GM12873 (cell line): ENCODE measurements at regions not wholly inside any gene's neighbourhood (a gene's known extent, or its start where the extent isn't known, plus 50 kb on each side); places are given as distances from the start of the nearest gene placed in this dataset.

Source experiments
- TF ChIP-seq, protein P1 (sequence below): IDR thresholded peaks from 2 replicates; pipeline ENCODE4 v1.5.1; 2012; ENCODE audit warnings: low read depth, mild to moderate bottlenecking, moderate library complexity, low read length, control low read depth; ENCODE audit not compliant: insufficient read depth; ENCODE audit errors: missing control alignments

DNA sequence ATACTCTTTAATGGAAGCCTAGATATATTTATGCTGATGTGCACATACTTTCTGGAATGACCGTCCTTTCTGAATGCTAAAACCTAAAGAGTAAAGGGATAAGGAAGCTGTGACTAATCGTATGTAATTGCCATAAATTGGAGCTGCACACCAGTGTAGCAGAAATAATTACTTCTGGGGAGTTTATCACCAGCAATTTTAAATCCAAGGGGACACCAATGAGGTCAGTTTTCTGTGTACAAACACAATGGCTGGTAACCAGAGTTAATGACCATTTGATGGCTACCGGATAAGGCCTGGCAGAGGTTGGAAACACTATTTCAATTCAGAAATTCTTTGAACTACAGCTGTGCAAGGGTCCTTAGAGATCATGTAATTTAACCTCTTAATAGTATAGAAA is 670.1 kb downstream of the REEP3 start:
- TF ChIP-seq, protein P1, sequence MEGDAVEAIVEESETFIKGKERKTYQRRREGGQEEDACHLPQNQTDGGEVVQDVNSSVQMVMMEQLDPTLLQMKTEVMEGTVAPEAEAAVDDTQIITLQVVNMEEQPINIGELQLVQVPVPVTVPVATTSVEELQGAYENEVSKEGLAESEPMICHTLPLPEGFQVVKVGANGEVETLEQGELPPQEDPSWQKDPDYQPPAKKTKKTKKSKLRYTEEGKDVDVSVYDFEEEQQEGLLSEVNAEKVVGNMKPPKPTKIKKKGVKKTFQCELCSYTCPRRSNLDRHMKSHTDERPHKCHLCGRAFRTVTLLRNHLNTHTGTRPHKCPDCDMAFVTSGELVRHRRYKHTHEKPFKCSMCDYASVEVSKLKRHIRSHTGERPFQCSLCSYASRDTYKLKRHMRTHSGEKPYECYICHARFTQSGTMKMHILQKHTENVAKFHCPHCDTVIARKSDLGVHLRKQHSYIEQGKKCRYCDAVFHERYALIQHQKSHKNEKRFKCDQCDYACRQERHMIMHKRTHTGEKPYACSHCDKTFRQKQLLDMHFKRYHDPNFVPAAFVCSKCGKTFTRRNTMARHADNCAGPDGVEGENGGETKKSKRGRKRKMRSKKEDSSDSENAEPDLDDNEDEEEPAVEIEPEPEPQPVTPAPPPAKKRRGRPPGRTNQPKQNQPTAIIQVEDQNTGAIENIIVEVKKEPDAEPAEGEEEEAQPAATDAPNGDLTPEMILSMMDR, result no peak

DNA sequence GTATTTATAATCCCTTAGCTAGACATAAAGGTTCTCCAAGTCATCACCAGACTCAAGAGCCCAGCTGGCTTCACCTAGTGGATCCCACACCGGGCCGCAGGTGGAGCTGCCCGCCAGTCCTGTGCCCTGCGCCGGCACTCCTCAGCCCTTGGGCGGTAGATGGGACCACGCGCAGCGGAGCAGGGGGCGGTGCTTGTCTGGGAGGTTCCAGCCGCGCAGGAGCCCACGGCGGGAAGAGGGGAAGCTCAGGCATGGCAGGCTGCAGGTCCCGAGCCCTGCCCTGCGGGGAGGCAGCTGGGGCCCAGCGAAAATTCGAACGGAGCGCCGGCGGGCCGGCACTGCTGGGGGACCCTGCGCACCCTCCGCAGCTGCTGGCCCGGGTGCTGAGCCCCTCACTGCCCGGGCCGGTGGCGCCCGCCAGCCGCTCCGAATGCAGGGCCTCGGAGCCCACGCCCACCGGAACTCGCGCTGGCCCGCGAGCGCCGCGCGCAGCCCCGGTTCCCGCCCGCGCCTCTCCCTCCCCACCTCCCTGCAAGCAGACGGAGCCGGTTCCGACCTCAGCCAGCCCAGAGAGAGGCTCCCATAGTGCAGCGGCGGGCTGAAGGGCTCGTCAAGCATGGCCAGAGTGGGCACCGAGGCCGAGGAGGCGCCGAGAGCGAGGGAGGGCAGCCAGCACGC is 675.6 kb downstream of the REEP3 start:
- TF ChIP-seq, protein P1, result no peak

DNA sequence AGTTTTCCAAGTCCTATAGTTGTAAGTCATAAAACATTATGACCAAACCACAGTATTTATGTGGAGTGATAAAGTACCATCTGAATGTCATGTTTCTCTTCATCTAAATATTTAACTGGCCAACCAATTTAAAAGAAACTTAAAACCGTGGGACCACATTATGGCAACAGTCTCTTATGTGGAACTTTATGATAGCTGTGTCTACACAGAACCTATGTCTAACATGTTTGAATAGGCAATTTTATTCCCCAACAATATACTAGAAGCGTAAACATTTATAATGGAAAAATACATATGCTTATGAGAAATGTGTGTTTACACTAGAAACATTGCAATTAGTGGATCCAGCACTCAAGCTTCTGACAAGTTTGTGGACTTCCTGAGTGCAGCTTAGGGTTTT is 680.7 kb downstream of the REEP3 start:
- TF ChIP-seq, protein P1, result no peak

DNA sequence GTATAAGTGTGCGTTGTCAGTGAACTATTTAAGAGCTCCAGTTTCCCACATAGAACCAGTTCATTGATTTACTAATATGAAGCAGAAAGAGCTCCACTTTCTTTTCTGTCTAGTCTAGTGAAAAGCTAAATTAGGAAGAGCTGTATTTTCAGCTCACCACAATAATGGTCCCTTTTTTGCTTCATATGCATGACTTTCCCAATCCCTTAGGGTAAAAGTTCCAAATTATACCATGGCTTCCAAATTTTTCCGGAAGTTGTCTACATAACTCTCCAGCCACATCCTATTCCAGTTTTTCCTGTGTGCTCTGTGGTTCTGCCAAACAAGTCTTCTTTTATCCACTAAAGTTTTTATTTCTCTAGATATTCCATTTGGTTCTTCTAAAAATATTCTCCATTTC is 685.2 kb downstream of the REEP3 start:
- TF ChIP-seq, protein P1, result no peak

DNA sequence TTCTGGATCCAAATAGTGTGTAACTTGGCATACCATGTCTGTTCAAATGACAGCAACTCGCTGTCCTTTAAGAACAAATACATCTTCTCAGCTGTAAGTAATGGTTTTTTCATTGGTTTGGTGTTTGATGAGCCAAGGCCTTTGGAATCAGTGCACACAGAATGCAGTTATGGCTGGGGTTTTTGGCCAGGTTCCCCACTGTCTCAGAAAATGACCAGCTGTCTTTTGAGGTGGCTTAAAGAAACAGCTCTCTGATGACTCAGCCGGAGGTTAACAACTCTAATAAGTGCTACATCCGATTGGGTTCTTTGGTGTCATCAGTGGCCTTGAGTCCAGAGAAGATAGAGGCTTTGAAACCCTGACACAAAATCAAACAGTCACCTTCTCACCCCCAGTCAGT is 688.4 kb downstream of the REEP3 start:
- TF ChIP-seq, protein P1, result no peak

DNA sequence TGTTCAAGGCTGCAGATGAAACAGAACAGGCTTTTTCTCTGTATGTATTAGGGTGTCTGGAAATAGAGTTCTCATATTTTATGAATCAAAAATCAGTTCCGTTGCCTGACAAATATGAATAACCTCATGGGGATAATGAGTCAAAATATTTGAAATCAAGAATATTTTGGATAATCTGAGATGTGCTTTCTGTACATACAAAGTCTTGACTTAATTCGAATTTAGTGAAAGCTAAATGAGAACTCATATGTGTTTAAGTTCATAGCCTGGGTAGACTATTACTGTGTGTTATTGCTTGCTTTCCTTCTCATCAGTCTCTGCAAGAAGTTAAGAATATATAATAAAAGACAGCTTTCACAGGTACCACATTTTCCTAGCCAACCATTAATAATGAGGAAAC is 689.0 kb downstream of the REEP3 start:
- TF ChIP-seq, protein P1, result no peak

DNA sequence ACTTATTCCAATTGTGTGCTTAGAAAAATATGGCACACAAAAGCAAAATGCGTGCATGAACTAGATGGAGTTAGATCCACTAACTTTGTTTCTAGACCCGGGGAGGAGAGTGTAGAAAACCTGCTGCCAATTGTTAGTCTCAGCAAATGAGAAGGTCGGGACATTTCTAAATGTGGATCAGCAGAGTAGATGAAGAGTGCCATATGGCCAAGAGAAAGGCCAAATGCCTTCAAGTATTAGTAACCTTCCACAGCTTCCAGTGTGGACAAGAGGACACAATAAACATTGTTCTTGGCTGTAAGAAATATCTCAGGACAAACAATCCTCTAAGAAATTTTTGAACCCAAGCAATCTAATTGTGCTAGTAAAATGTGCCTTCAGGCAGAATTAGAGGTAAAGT is 690.3 kb downstream of the REEP3 start:
- TF ChIP-seq, protein P1, result no peak
